Sigmoid colon (tissue), 4 donors: ENCODE measurements at regions not wholly inside any gene's neighbourhood (a gene's known extent, or its start where the extent isn't known, plus 50 kb on each side); places are given as distances from the start of the nearest gene placed in this dataset.

Experiments
- CTCF ChIP-seq, 4 experiments: fragments of 450-650 bp in 3 of 4; fragments of 200-600 bp in 1 of 4; IDR thresholded peaks; one replicate each; pipeline ENCODE4 v1.5.1; 2016 to 2019; ENCODE audit warnings: antibody characterized with exemption in 4 of 4, mild to moderate bottlenecking in 3 of 4, moderate library complexity in 2 of 4
- EP300 ChIP-seq, 4 donors: sonication (generic); formaldehyde crosslinking; IDR thresholded peaks; one replicate each; pipeline ENCODE4 v1.6.1; 2017; ENCODE audit warnings: antibody characterized with exemption in 4 of 4
- POLR2A ChIP-seq, 2 donors: fragments of 450-650 bp; IDR thresholded peaks; one replicate each; pipeline ENCODE4 v1.6.1; 2016; ENCODE audit warnings: antibody characterized with exemption in 2 of 2, mild to moderate bottlenecking in 2 of 2, moderate library complexity in 2 of 2
- POLR2AphosphoS5 ChIP-seq, 4 donors: sonication (generic); formaldehyde crosslinking; IDR thresholded peaks; one replicate each; pipeline ENCODE4 v1.6.1; 2017; ENCODE audit warnings: antibody characterized with exemption in 4 of 4

- TF ChIP-seq POLR2AphosphoS5 (IDR thresholded peaks at IDR 0.05) (no peak), POLR2A (IDR thresholded peaks at IDR 0.05) (no peak), CTCF (IDR thresholded peaks at IDR 0.05) (no peak), EP300 (IDR thresholded peaks at IDR 0.05) (no peak)
Observed at GRCh38 chr4:181416966-181417365, 826.2 kb upstream of the TENM3 start.
